Testis (tissue), 2 donors: ENCODE measurements at regions not wholly inside any gene's neighbourhood (a gene's known extent, or its start where the extent isn't known, plus 50 kb on each side); places are given as distances from the start of the nearest gene placed in this dataset.

Source experiments
- POLR2A ChIP-seq: fragments of 450-650 bp; IDR thresholded peaks from one replicate; pipeline ENCODE4 v1.6.1; 2017; ENCODE audit warnings: antibody characterized with exemption, mild to moderate bottlenecking, moderate library complexity
- TF ChIP-seq, protein P1 (sequence below), 3 experiments: fragments of 450-650 bp in 2 of 3; fragments of 200-600 bp in 1 of 3; sonication (generic) in 1 of 3; IDR thresholded peaks; one replicate each; pipeline ENCODE4 v1.5.1; 2016 to 2019; ENCODE audit warnings: antibody characterized with exemption in 3 of 3, mild to moderate bottlenecking in 2 of 3, moderate library complexity in 1 of 3

DNA sequence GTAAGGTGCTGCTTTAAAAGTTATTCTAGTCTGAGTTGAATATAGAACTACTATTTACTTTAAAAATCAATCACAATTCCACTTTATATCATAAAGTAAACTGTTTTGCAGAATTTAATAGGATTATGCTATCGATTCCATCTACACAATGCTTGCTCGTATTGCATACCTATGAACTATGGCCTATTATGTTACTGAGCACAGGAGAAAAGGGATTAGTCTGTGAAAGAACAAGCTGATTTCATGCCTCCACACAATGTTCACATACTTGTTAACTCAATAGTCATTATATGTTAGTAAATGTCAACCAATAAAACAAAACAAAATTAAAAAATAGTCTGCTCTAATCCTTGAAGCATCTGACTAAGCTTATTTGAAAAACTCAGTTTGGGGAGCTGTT is 223.6 kb downstream of the PCDH10 start:
- TF ChIP-seq, protein P1, sequence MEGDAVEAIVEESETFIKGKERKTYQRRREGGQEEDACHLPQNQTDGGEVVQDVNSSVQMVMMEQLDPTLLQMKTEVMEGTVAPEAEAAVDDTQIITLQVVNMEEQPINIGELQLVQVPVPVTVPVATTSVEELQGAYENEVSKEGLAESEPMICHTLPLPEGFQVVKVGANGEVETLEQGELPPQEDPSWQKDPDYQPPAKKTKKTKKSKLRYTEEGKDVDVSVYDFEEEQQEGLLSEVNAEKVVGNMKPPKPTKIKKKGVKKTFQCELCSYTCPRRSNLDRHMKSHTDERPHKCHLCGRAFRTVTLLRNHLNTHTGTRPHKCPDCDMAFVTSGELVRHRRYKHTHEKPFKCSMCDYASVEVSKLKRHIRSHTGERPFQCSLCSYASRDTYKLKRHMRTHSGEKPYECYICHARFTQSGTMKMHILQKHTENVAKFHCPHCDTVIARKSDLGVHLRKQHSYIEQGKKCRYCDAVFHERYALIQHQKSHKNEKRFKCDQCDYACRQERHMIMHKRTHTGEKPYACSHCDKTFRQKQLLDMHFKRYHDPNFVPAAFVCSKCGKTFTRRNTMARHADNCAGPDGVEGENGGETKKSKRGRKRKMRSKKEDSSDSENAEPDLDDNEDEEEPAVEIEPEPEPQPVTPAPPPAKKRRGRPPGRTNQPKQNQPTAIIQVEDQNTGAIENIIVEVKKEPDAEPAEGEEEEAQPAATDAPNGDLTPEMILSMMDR (IDR thresholded peaks at IDR 0.05) = no peak
- no peak for TF ChIP-seq POLR2A
